Thyroid gland (tissue), 4 donors: ENCODE measurements at regions not wholly inside any gene's neighbourhood (a gene's known extent, or its start where the extent isn't known, plus 50 kb on each side); places are given as distances from the start of the nearest gene placed in this dataset.

ENCODE experiments used
- POLR2A ChIP-seq, 2 donors: fragments of 450-650 bp; IDR thresholded peaks; one replicate each; pipeline ENCODE4 v1.6.1; 2017; ENCODE audit warnings: antibody characterized with exemption in 2 of 2, mild to moderate bottlenecking in 2 of 2, moderate library complexity in 1 of 2
- TF ChIP-seq, protein P1 (sequence below), 6 experiments: fragments of 200-600 bp in 3 of 6; fragments of 450-650 bp in 3 of 6; sonication (generic) in 3 of 6; IDR thresholded peaks; one replicate each; pipeline ENCODE4 v1.5.1; 2016 to 2019; ENCODE audit warnings: antibody characterized with exemption in 6 of 6, mild to moderate bottlenecking in 2 of 6, inconsistent platforms in 1 of 6, moderate library complexity in 1 of 6

DNA sequence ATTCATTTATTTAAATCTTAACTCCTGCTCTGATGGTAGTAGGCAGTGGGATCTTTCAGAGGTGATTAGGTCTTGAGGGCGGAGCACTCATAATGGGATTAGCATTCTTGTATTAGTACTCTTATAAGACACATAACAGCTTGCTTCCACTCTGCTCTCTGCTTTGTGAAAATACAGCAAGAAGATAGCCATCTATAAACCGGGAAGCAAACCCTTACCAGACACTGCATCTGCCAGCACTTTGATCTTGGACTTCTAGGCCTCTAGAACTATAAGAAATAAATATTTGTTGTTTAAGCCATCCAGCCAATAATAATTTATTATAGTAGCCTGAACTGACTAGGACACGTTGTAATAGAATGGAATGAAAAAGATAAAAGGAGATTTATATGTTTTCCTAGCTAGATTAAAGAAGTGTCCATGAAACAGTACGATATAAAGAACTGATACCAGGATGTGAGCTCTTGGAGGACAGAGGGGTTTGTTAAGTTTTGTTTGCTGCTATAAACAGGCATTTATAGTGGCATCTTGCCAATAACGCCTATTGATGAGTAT, 869.9 kb downstream of the MRPL39 start:
- TF ChIP-seq, protein P1, sequence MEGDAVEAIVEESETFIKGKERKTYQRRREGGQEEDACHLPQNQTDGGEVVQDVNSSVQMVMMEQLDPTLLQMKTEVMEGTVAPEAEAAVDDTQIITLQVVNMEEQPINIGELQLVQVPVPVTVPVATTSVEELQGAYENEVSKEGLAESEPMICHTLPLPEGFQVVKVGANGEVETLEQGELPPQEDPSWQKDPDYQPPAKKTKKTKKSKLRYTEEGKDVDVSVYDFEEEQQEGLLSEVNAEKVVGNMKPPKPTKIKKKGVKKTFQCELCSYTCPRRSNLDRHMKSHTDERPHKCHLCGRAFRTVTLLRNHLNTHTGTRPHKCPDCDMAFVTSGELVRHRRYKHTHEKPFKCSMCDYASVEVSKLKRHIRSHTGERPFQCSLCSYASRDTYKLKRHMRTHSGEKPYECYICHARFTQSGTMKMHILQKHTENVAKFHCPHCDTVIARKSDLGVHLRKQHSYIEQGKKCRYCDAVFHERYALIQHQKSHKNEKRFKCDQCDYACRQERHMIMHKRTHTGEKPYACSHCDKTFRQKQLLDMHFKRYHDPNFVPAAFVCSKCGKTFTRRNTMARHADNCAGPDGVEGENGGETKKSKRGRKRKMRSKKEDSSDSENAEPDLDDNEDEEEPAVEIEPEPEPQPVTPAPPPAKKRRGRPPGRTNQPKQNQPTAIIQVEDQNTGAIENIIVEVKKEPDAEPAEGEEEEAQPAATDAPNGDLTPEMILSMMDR (IDR thresholded peaks at IDR 0.05), result no peak
- TF ChIP-seq POLR2A (IDR thresholded peaks at IDR 0.05), result no peak
